PC-9 (cell line): ENCODE measurements at regions not wholly inside any gene's neighbourhood (a gene's known extent, or its start where the extent isn't known, plus 50 kb on each side); places are given as distances from the start of the nearest gene placed in this dataset.

Experiments
- EZH2 ChIP-seq: fragments of 200-600 bp; sonication (generic); IDR thresholded peaks from 2 replicates; pipeline ENCODE4 v1.8.0; 2017; ENCODE audit warnings: antibody characterized with exemption, low read depth
- TF ChIP-seq, protein P1 (sequence below): fragments of 200-600 bp; sonication (generic); conservative IDR thresholded peaks from 2 replicates; pipeline ENCODE4 v1.6.1; 2017; ENCODE audit warnings: mixed run types, antibody characterized with exemption, mild to moderate bottlenecking, moderate library complexity

DNA sequence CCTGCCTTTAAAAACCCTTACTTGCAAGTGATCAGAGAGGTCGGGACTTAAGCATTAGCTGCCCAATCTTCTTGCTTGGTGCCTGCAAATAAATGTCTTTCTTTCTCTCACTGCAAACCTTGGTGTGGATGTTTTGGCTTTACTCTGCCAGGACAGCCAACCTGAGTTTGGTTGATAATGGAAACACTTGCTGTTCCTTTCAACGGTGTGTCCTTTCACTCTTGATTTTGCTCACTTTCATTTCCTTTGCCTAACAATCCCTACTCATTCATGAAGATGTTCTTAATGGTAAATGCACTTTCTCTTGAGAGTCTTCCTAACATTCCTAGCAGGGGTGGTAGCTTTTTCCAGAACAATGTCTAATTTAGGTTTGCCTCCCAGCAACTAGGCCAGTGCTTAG is 366.2 kb downstream of the HRH4 start:
- TF ChIP-seq, protein P1, sequence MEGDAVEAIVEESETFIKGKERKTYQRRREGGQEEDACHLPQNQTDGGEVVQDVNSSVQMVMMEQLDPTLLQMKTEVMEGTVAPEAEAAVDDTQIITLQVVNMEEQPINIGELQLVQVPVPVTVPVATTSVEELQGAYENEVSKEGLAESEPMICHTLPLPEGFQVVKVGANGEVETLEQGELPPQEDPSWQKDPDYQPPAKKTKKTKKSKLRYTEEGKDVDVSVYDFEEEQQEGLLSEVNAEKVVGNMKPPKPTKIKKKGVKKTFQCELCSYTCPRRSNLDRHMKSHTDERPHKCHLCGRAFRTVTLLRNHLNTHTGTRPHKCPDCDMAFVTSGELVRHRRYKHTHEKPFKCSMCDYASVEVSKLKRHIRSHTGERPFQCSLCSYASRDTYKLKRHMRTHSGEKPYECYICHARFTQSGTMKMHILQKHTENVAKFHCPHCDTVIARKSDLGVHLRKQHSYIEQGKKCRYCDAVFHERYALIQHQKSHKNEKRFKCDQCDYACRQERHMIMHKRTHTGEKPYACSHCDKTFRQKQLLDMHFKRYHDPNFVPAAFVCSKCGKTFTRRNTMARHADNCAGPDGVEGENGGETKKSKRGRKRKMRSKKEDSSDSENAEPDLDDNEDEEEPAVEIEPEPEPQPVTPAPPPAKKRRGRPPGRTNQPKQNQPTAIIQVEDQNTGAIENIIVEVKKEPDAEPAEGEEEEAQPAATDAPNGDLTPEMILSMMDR = no peak
- TF ChIP-seq EZH2 = no peak
